Ovary (tissue), 3 donors: ENCODE measurements at regions not wholly inside any gene's neighbourhood (a gene's known extent, or its start where the extent isn't known, plus 50 kb on each side); places are given as distances from the start of the nearest gene placed in this dataset.

Experiments used
- CTCF ChIP-seq, 3 donors: fragments of 450-650 bp in 2 of 3; fragments of 200-600 bp in 1 of 3; IDR thresholded peaks; one replicate each; pipeline versions ENCODE4 v1.5.1 to v1.8.0; 2016 to 2022; ENCODE audit warnings: antibody characterized with exemption in 3 of 3, mild to moderate bottlenecking in 1 of 3
- EP300 ChIP-seq: sonication (generic); formaldehyde crosslinking; IDR thresholded peaks from one replicate; pipeline ENCODE4 v1.6.1; 2017; ENCODE audit warnings: antibody characterized with exemption
- donor health status: DM: no; HTN: no; CAD: no.

GRCh38 chr7:46360296-46360695 is 439.2 kb upstream of the IGFBP3 start:
- TF ChIP-seq EP300 (no peak), CTCF (IDR thresholded peaks at IDR 0.05) (no peak)
